ENCODE measurements at regions not wholly inside any gene's neighbourhood (a gene's known extent, or its start where the extent isn't known, plus 50 kb on each side); places are given as distances from the start of the nearest gene placed in this dataset.

DNA sequence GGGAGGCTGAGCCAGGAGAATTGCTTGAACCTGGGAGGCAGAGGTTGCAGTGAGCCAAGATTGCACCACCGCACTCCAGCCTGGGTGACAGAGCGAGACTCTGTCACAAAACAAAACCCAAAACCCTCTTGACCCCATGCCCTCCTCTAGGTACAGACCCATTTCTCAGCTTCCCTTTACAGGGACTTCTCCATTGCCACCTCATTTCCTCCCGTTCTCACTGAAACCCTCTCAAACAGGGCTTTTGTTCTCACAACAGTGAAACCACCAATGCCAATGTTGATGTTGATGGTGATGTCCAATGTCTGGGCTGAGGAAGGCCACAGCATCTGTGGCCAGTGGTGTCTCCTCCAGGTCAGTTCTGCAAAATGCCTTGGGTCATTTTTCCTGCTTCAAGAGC, 69.0 kb upstream of the ZCCHC2 start:
- Histone ChIP-seq H3K9me3 (ENCODE audit: control insufficient read depth, insufficient read depth, low read depth, low read length) (no peaks in the 10 kb centered on the region), H3K4me1 (ENCODE audit: control insufficient read depth, extremely low read depth, insufficient read depth, low read length) (peaks cover 10% of the 10 kb centered on the region), H3K36me3 (ENCODE audit: control insufficient read depth, insufficient read depth, low read length) (no peaks in the 10 kb centered on the region), H3K9ac (ENCODE audit: insufficient read depth, low read length) (no peak overlapping the region), H3K4me3 (replicated peaks in 1 of 4; ENCODE audit: control extremely low read depth in 1 of 4, insufficient read depth in 1 of 4, low read depth in 3 of 4, low read length in 4 of 4) (no peak overlapping the region), H2AFZ (ENCODE audit: low read length) (no peak overlapping the region), H3K79me2 (ENCODE audit: control insufficient read depth, insufficient read depth, low read length) (no peaks in the 10 kb centered on the region), H3K27me3 (ENCODE audit: control insufficient read depth, insufficient read depth, low read length) (peaks cover 3% of the 10 kb centered on the region), H4K20me1 (ENCODE audit: control insufficient read depth, extremely low read depth, insufficient read depth, low read length) (no peaks in the 10 kb centered on the region), H3K27ac (ENCODE audit: insufficient read depth, low read length) (no peak overlapping the region), H3K4me2 (ENCODE audit: extremely low read depth, insufficient read depth, low read length) (no peak overlapping the region)
- no peak for DNase-seq (ENCODE audit: low read depth in 2 of 2)
- TF ChIP-seq EZH2 (IDR thresholded peaks at IDR 0.05; ENCODE audit: low read length, missing control alignments): no peak
- no peak for TF ChIP-seq CTCF (conservative IDR thresholded peaks at IDR 0.05 in 1 of 2, IDR thresholded peaks at IDR 0.05 in 1 of 2; ENCODE audit: low read depth in 1 of 2, low read length in 2 of 2)

DNA sequence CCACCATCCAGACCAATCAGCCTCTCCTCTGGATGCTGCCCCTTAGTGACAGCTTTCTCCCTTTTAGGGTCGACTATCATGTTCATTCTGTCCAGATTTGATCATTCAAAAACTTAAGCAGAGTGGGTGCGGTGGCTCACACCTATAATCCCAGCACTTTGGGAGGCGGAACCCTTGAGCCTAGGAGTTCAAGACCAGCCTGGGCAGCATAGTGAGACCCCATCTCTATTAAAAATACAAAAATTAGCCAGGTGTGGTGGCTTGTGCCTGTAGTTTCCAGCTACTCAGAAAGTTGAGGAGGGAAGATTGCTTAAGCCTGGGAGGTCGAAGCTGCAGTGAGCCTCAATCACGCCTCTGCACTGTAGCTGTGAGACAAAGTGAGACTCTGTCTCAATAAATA, 68.3 kb upstream of the ZCCHC2 start:
- Histone ChIP-seq H3K9me3 (ENCODE audit: control insufficient read depth, insufficient read depth, low read depth, low read length) (no peaks in the 10 kb centered on the region), H4K20me1 (ENCODE audit: control insufficient read depth, extremely low read depth, insufficient read depth, low read length) (no peaks in the 10 kb centered on the region), H3K4me1 (ENCODE audit: control insufficient read depth, extremely low read depth, insufficient read depth, low read length) (peaks cover 10% of the 10 kb centered on the region), H3K27me3 (ENCODE audit: control insufficient read depth, insufficient read depth, low read length) (peaks cover 3% of the 10 kb centered on the region), H3K79me2 (ENCODE audit: control insufficient read depth, insufficient read depth, low read length) (no peaks in the 10 kb centered on the region), H3K36me3 (ENCODE audit: control insufficient read depth, insufficient read depth, low read length) (no peaks in the 10 kb centered on the region), H3K27ac (ENCODE audit: insufficient read depth, low read length) (no peak overlapping the region), H3K4me2 (ENCODE audit: extremely low read depth, insufficient read depth, low read length) (no peak overlapping the region), H2AFZ (ENCODE audit: low read length) (no peak overlapping the region), H3K4me3 (replicated peaks in 1 of 4; ENCODE audit: control extremely low read depth in 1 of 4, insufficient read depth in 1 of 4, low read depth in 3 of 4, low read length in 4 of 4) (no peak overlapping the region), H3K9ac (ENCODE audit: insufficient read depth, low read length) (no peak overlapping the region)
- no peak for TF ChIP-seq CTCF (conservative IDR thresholded peaks at IDR 0.05 in 1 of 2, IDR thresholded peaks at IDR 0.05 in 1 of 2; ENCODE audit: low read depth in 1 of 2, low read length in 2 of 2)
- TF ChIP-seq EZH2 (IDR thresholded peaks at IDR 0.05; ENCODE audit: low read length, missing control alignments): no peak
- DNase-seq (ENCODE audit: low read depth in 2 of 2): no peak

DNA sequence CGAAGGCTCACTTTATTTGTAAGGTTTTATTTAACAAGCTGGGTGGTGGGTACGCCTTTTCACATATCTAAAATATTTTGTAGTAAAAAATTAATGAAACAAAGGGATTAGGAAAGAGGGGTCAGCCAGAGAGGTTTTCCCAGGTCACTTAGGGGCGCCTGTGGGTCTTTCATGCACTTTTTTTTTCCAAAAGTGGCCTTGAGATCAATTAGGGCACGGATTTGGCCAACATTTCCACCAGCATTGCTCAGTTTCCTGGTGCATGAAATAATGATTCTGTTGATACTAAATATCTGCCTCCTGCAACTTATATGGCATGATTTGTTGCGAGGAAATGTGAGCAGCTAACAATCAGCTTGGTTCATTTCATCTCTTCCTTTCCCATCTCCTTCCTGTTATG, 67.6 kb upstream of the ZCCHC2 start:
- DNase-seq (ENCODE audit: low read depth in 2 of 2): no peak
- no peaks in the 10 kb centered on the region for H4K20me1 ChIP-seq (ENCODE audit: control insufficient read depth, extremely low read depth, insufficient read depth, low read length)
- H3K9me3 ChIP-seq (ENCODE audit: control insufficient read depth, insufficient read depth, low read depth, low read length): no peaks in the 10 kb centered on the region
- peaks cover 3% of the 10 kb centered on the region for H3K27me3 ChIP-seq (ENCODE audit: control insufficient read depth, insufficient read depth, low read length)
- no peak overlapping the region for H3K27ac ChIP-seq (ENCODE audit: insufficient read depth, low read length)
- no peaks in the 10 kb centered on the region for H3K36me3 ChIP-seq (ENCODE audit: control insufficient read depth, insufficient read depth, low read length)
- H3K4me3 ChIP-seq (replicated peaks in 1 of 4; ENCODE audit: control extremely low read depth in 1 of 4, insufficient read depth in 1 of 4, low read depth in 3 of 4, low read length in 4 of 4): no peak overlapping the region
- peaks cover 9% of the 10 kb centered on the region for H3K4me1 ChIP-seq (ENCODE audit: control insufficient read depth, extremely low read depth, insufficient read depth, low read length)
- TF ChIP-seq EZH2 (IDR thresholded peaks at IDR 0.05; ENCODE audit: low read length, missing control alignments) (no peak), CTCF (conservative IDR thresholded peaks at IDR 0.05 in 1 of 2, IDR thresholded peaks at IDR 0.05 in 1 of 2; ENCODE audit: low read depth in 1 of 2, low read length in 2 of 2) (no peak)
- no peaks in the 10 kb centered on the region for H3K79me2 ChIP-seq (ENCODE audit: control insufficient read depth, insufficient read depth, low read length)
- no peak overlapping the region for H2AFZ ChIP-seq (ENCODE audit: low read length)
- no peak overlapping the region for H3K9ac ChIP-seq (ENCODE audit: insufficient read depth, low read length)
- H3K4me2 ChIP-seq (ENCODE audit: extremely low read depth, insufficient read depth, low read length): no peak overlapping the region

Data from fibroblast of lung (primary cell).